PFSK-1 (cell line): ENCODE measurements at regions not wholly inside any gene's neighbourhood (a gene's known extent, or its start where the extent isn't known, plus 50 kb on each side); places are given as distances from the start of the nearest gene placed in this dataset.

ENCODE experiments used
- FOXP2 ChIP-seq: optimal IDR thresholded peaks from 2 replicates; pipeline ENCODE3; 2011; ENCODE audit warnings: borderline replicate concordance, control low read depth, inconsistent platforms; ENCODE audit not compliant: insufficient read depth; ENCODE audit errors: extremely low read length, extremely low read depth
- POLR2AphosphoS5 ChIP-seq: IDR thresholded peaks from 2 replicates; pipeline ENCODE4 v1.6.1; 2012; ENCODE audit warnings: low read depth, mild to moderate bottlenecking, control low read depth, low read length, moderate library complexity
- TAF1 ChIP-seq: IDR thresholded peaks from 2 replicates; pipeline ENCODE4 v1.6.1; 2012; ENCODE audit warnings: low read length, control low read depth, borderline replicate concordance; ENCODE audit not compliant: insufficient read depth

DNA sequence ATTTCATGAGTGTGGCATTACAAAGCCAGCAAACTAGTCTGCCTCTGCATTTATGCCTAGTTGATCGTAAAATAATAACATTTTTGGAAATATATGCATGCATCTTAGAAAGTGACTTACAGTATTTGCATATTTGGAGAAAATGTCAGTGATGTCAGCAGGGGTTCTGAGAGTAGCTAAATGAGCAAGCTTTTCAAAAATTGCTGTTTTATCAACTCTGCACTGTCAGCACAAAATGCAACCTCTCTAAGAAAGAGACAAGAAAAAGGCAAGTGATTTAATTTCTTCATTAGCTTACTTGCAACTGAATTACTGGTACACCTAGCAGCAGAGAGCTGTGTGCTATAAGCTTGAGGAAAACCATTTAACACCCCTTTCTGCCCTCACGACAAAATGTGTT is 632.5 kb upstream of the MMS22L start:
- TF ChIP-seq TAF1 (no peak), FOXP2 (no peak), POLR2AphosphoS5 (no peak)
